ENCODE measurements at regions not wholly inside any gene's neighbourhood (a gene's known extent, or its start where the extent isn't known, plus 50 kb on each side); places are given as distances from the start of the nearest gene placed in this dataset.

DNA sequence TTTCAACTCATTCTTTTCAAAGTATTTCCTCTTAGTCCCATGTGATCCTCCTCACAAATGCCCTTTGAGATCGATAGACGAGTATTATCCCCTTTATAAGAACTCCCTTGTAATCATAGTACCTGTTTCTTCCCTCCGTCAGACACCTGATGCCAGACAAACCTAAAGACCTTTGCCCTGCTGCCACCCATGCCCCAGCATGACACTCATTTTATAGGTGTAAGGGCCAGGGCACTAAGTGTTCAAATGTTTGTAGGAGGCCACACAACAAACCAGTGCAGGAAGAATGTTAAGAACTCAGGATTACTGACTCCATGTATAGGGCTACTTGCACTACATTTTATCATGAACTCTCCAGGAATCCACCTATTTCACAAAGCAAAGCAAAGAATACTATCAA is 115.6 kb upstream of the DIAPH2 start:
- no peak for DNase-seq (ENCODE audit: low read depth)
- H3K4me3 ChIP-seq (ENCODE audit: low read depth, low read length) = no peak overlapping the region
- no peak for TF ChIP-seq POLR2A (IDR thresholded peaks at IDR 0.05; ENCODE audit: extremely low read depth, insufficient read length)
- TF ChIP-seq MAX (IDR thresholded peaks at IDR 0.05; ENCODE audit: low read depth, low read length) = no peak
- TF ChIP-seq, protein P1, sequence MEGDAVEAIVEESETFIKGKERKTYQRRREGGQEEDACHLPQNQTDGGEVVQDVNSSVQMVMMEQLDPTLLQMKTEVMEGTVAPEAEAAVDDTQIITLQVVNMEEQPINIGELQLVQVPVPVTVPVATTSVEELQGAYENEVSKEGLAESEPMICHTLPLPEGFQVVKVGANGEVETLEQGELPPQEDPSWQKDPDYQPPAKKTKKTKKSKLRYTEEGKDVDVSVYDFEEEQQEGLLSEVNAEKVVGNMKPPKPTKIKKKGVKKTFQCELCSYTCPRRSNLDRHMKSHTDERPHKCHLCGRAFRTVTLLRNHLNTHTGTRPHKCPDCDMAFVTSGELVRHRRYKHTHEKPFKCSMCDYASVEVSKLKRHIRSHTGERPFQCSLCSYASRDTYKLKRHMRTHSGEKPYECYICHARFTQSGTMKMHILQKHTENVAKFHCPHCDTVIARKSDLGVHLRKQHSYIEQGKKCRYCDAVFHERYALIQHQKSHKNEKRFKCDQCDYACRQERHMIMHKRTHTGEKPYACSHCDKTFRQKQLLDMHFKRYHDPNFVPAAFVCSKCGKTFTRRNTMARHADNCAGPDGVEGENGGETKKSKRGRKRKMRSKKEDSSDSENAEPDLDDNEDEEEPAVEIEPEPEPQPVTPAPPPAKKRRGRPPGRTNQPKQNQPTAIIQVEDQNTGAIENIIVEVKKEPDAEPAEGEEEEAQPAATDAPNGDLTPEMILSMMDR (IDR thresholded peaks at IDR 0.05; ENCODE audit: low read depth, low read length) = no peak
- TF ChIP-seq MYC (IDR thresholded peaks at IDR 0.05; ENCODE audit: low read depth, low read length) = no peak

DNA sequence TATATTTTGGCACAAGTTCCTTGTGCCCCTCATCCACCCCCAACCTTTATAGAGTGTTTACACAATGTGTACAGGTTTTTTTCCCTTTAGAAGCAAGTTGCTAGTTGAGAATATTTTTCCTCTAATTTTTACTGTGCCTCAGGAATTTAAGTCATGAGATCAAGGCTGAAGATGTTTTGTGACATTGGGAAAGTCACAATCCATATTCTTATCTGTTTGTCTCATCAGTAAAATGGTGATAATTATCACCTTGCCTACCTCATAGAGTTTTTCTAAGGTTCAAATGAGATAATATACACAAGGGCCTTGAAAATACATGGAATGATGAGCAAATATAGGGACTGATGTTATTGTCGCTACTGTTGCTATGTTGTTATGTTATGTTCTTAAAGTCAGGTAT is 109.6 kb upstream of the DIAPH2 start:
- no peak for DNase-seq (ENCODE audit: low read depth)
- TF ChIP-seq MYC (IDR thresholded peaks at IDR 0.05; ENCODE audit: low read depth, low read length) (no peak), MAX (IDR thresholded peaks at IDR 0.05; ENCODE audit: low read depth, low read length) (no peak), POLR2A (IDR thresholded peaks at IDR 0.05; ENCODE audit: extremely low read depth, insufficient read length) (no peak)
- TF ChIP-seq, protein P1 (IDR thresholded peaks at IDR 0.05; ENCODE audit: low read depth, low read length) = no peak
- H3K4me3 ChIP-seq (ENCODE audit: low read depth, low read length) = no peak overlapping the region

DNA sequence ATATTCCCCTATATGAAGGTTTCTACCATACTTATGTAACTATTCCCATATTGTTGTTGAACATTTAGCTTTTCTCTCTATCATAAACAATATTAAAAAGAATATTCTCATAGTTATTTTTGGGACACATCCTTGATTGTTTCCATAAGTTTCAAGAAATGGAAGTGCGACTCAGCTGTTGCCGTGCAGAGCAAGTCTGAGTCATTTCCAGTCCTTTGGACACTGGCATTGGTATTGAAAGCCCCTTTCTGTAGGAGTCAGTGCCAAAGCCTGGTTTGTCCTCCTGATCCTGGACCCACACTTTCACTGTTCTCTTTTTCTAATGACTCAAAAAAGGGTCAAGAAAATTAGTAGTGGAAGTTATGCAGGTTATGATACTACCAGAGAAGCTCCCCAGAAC is 108.3 kb upstream of the DIAPH2 start:
- TF ChIP-seq POLR2A (IDR thresholded peaks at IDR 0.05; ENCODE audit: extremely low read depth, insufficient read length) (no peak), MYC (IDR thresholded peaks at IDR 0.05; ENCODE audit: low read depth, low read length) (no peak), MAX (IDR thresholded peaks at IDR 0.05; ENCODE audit: low read depth, low read length) (no peak)
- TF ChIP-seq, protein P1 (IDR thresholded peaks at IDR 0.05; ENCODE audit: low read depth, low read length) = no peak
- H3K4me3 ChIP-seq (ENCODE audit: low read depth, low read length) = no peak overlapping the region
- DNase-seq (ENCODE audit: low read depth) = no peak

DNA sequence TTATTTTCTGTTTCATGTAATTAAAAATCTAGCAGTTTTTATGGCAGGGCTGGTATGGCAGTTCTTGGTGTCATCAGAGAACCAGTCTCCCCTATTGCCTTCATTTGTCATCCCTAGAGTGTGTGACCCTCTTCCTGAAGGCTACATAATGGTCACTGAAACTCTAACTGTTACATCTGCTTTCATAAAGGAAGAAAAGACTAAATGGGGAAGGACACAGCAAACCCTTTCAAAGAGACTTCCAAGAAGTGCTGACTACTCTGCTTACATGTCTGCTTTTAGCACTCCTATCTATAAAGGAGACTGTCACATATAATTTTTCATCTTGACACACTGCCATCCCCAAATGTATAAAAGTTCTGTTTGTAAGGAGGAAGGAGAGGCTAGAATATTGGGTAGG is 105.9 kb upstream of the DIAPH2 start:
- TF ChIP-seq POLR2A (IDR thresholded peaks at IDR 0.05; ENCODE audit: extremely low read depth, insufficient read length) = no peak
- no peak for TF ChIP-seq MYC (IDR thresholded peaks at IDR 0.05; ENCODE audit: low read depth, low read length)
- no peak for TF ChIP-seq MAX (IDR thresholded peaks at IDR 0.05; ENCODE audit: low read depth, low read length)
- TF ChIP-seq, protein P1 (IDR thresholded peaks at IDR 0.05; ENCODE audit: low read depth, low read length) = no peak
- H3K4me3 ChIP-seq (ENCODE audit: low read depth, low read length) = no peak overlapping the region
- DNase-seq (ENCODE audit: low read depth) = no peak

DNA sequence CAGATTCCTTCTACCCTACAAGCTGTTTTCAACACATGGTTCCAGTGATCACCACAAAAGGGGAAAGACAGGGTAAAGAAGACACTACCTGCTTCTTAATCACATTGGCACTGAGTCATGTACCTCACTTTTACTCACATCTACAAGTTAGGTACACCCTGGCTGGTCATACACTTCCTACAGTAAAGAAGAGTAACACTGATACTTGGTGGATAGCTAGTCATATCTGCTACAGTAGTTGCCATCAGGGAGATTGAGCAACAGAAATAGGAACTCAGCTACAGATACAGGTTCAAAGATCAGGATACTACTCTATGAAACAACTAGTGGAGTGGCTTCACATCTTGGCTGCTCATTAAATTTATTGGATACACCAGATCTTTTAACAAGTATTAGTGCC is 105.4 kb upstream of the DIAPH2 start:
- TF ChIP-seq MYC (IDR thresholded peaks at IDR 0.05; ENCODE audit: low read depth, low read length) = no peak
- no peak overlapping the region for H3K4me3 ChIP-seq (ENCODE audit: low read depth, low read length)
- no peak for DNase-seq (ENCODE audit: low read depth)

DNA sequence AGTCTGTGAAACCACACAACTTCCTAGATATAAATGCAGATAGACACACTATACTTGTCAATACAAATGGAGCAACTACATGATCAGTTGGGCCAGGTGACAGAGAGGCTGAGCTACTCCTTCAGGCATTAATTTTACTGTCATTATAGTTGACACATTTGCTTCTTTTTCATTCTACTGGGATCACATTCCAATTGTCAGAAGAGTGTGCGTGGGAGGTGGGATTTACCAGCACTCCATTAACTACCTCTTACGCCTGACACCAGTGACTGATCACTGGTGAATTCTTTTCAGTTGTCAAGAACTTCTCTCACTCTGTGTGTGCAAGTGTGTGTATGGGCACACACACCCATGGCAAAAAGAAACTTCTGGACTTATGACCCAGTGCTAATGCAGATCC is 94.2 kb upstream of the DIAPH2 start:
- TF ChIP-seq MYC (IDR thresholded peaks at IDR 0.05; ENCODE audit: low read depth, low read length) (no peak), POLR2A (IDR thresholded peaks at IDR 0.05; ENCODE audit: extremely low read depth, insufficient read length) (no peak), MAX (IDR thresholded peaks at IDR 0.05; ENCODE audit: low read depth, low read length) (no peak)
- TF ChIP-seq, protein P1 (IDR thresholded peaks at IDR 0.05; ENCODE audit: low read depth, low read length) = no peak
- H3K4me3 ChIP-seq (ENCODE audit: low read depth, low read length) = no peak overlapping the region
- no peak for DNase-seq (ENCODE audit: low read depth)
